ENCODE measurements at regions not wholly inside any gene's neighbourhood (a gene's known extent, or its start where the extent isn't known, plus 50 kb on each side); places are given as distances from the start of the nearest gene placed in this dataset.

- TF ChIP-seq CTCF (conservative IDR thresholded peaks at IDR 0.05), result no peak
- H3K4me3 Mint-ChIP-seq, result no peak overlapping the region
- H3K27ac Mint-ChIP-seq, result no peak overlapping the region
- H3K27me3 Mint-ChIP-seq, result peaks cover 5% of the 10 kb centered on the region
- H3K4me1 Mint-ChIP-seq (ENCODE audit: unreplicated experiment), result no peaks in the 10 kb centered on the region
- DNase-seq (ENCODE audit: extremely low spot score, unreplicated experiment), result no peak
- H3K36me3 Mint-ChIP-seq, result no peaks in the 10 kb centered on the region
- no peaks in the 10 kb centered on the region for H3K9me3 Mint-ChIP-seq
These were observed 460.2 kb upstream of the SMIM31 start for GRCh38 chr4:164293743-164294142.

GRCh38 chr4:164301430-164301829, 452.5 kb upstream of the SMIM31 start:
- Mint-ChIP-seq H3K4me3 (no peak overlapping the region), H3K4me1 (ENCODE audit: unreplicated experiment) (no peaks in the 10 kb centered on the region), H3K36me3 (no peaks in the 10 kb centered on the region), H3K9me3 (no peaks in the 10 kb centered on the region), H3K27ac (no peak overlapping the region), H3K27me3 (peaks cover 3% of the 10 kb centered on the region)
- no peak for TF ChIP-seq CTCF (conservative IDR thresholded peaks at IDR 0.05)
- no peak for DNase-seq (ENCODE audit: extremely low spot score, unreplicated experiment)

DNA sequence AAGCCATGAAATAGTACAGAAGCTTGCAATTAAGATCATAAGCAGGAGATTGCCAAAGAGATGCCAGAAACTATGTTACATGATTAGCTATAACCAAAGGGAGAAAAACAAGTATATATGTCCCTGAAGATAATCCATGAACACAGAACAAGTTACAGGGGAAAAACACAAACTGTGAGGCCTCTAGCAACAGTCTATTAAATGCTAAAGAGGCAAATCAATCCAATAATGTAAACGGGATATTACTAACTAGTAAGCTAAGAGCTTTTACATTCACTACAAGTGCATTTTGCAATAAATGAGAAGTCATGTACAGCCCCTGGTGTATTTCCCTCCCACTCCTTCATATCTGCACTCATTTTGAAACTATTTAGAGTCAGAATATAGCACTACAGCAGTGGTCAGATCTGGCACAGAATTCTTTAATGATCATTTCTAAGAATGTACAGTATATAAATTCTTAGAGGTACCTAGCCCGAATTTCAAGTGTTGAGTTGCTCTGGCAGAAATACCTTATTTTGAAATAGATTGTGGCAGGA, 449.8 kb upstream of the SMIM31 start:
- no peaks in the 10 kb centered on the region for H3K36me3 Mint-ChIP-seq
- no peak overlapping the region for H3K4me3 Mint-ChIP-seq
- no peak for DNase-seq (ENCODE audit: extremely low spot score, unreplicated experiment)
- no peak overlapping the region for H3K27ac Mint-ChIP-seq
- H3K4me1 Mint-ChIP-seq (ENCODE audit: unreplicated experiment), result no peaks in the 10 kb centered on the region
- H3K9me3 Mint-ChIP-seq, result no peaks in the 10 kb centered on the region
- TF ChIP-seq CTCF (conservative IDR thresholded peaks at IDR 0.05), result no peak
- H3K27me3 Mint-ChIP-seq, result peaks cover 3% of the 10 kb centered on the region

DNA sequence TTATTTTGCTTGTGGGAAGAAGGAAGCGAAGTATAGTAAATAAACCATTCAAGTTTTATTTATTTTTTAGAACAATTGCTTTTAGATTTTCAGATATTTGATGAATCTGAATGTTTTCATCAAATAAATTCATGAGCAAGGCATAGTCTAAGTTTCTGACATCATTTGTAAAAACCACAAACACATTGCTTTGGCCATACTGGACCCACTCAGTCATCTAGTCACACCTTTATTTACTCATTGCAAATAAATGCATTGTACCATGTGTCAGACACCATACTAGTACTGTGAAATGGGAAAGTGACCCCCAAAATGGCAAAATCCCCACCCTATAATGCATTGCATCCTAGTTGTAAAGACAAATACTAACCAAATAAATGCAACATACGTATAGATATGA, 449.1 kb upstream of the SMIM31 start:
- Mint-ChIP-seq H3K27ac (no peak overlapping the region), H3K4me1 (ENCODE audit: unreplicated experiment) (no peaks in the 10 kb centered on the region), H3K4me3 (no peak overlapping the region), H3K36me3 (no peaks in the 10 kb centered on the region), H3K27me3 (peaks cover 3% of the 10 kb centered on the region), H3K9me3 (no peaks in the 10 kb centered on the region)
- no peak for DNase-seq (ENCODE audit: extremely low spot score, unreplicated experiment)
- TF ChIP-seq CTCF (conservative IDR thresholded peaks at IDR 0.05), result no peak

DNA sequence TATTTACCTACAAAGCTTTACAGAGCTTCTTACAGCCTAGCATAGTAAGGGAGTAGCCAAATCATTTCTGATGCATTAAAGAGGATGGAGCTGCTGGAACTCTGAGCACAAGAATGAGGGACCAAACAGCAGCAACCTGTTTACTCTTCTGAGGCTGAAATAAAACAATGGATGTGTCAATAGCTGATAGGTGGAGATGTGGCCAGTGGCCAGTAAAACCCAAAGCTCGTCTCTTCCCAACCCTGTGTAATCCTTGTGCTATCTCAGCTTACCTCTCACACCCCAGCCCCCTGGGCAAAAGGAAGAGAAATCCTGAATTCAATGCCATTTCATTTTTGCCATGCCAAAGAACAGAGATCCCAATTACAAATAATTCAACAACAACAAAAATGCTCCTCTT, 446.7 kb upstream of the SMIM31 start:
- no peak for DNase-seq (ENCODE audit: extremely low spot score, unreplicated experiment)
- TF ChIP-seq CTCF (conservative IDR thresholded peaks at IDR 0.05), result no peak
- Mint-ChIP-seq H3K9me3 (no peaks in the 10 kb centered on the region), H3K27ac (no peak overlapping the region), H3K4me1 (ENCODE audit: unreplicated experiment) (no peaks in the 10 kb centered on the region), H3K27me3 (peaks cover 3% of the 10 kb centered on the region), H3K36me3 (no peaks in the 10 kb centered on the region), H3K4me3 (no peak overlapping the region)

DNA sequence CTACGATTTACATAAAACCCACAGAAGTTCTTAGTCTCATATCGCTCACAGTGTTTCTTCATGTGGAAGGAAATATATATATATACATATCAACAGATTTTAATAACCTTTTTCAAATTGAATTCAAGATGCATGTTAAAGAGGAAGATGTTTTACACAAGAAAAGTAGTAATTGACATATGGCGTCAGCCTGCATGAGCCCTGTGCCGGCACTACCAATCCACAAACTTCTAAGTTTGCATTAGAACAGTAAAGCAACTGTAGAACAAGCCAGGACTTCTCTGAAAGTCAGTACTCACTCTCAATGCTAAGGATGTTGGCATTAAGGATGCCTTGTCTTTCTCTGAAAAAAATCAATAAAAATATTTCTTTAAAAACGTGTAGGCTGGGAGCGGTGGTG, 441.3 kb upstream of the SMIM31 start:
- Mint-ChIP-seq H3K36me3 (no peaks in the 10 kb centered on the region), H3K27me3 (peaks cover 7% of the 10 kb centered on the region), H3K4me3 (no peak overlapping the region), H3K27ac (no peak overlapping the region), H3K9me3 (no peaks in the 10 kb centered on the region), H3K4me1 (ENCODE audit: unreplicated experiment) (no peaks in the 10 kb centered on the region)
- no peak for DNase-seq (ENCODE audit: extremely low spot score, unreplicated experiment)
- TF ChIP-seq CTCF (conservative IDR thresholded peaks at IDR 0.05), result no peak

Measured in type B pancreatic cell (in vitro differentiated cells).